ENCODE measurements at regions not wholly inside any gene's neighbourhood (a gene's known extent, or its start where the extent isn't known, plus 50 kb on each side); places are given as distances from the start of the nearest gene placed in this dataset.

DNA sequence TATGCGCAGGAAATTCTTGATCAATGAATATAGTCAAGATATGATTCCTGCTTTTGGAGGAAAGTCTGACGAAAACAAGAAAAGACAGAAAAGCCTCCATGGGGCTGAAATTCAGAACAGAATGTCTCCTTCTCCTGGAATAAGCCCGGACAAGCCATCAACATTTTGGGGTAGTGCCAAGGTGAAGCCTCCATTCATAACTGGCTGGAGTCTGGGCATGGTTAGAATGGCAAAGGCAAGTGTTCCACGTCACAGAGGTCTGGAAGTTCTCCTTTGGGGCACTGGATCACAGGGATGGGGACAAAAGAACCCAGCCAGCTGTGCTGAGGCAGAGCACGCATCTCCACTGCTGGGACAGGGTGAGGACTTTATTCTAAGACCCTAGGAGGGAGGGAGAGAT is 505.7 kb downstream of the CMPK2 start:
- POLR2A ChIA-PET, result no interaction called here
- TF ChIP-seq TCF7L2 (IDR thresholded peaks at IDR 0.05; ENCODE audit: low read depth, low read length) (no peak), SIN3A (IDR thresholded peaks at IDR 0.05; ENCODE audit: borderline replicate concordance, insufficient read depth, low read depth, low read length) (no peak), POLR2AphosphoS5 (IDR thresholded peaks at IDR 0.05; ENCODE audit: low read depth, low read length) (no peak)
- TF ChIP-seq, protein P1, sequence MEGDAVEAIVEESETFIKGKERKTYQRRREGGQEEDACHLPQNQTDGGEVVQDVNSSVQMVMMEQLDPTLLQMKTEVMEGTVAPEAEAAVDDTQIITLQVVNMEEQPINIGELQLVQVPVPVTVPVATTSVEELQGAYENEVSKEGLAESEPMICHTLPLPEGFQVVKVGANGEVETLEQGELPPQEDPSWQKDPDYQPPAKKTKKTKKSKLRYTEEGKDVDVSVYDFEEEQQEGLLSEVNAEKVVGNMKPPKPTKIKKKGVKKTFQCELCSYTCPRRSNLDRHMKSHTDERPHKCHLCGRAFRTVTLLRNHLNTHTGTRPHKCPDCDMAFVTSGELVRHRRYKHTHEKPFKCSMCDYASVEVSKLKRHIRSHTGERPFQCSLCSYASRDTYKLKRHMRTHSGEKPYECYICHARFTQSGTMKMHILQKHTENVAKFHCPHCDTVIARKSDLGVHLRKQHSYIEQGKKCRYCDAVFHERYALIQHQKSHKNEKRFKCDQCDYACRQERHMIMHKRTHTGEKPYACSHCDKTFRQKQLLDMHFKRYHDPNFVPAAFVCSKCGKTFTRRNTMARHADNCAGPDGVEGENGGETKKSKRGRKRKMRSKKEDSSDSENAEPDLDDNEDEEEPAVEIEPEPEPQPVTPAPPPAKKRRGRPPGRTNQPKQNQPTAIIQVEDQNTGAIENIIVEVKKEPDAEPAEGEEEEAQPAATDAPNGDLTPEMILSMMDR (IDR thresholded peaks at IDR 0.05), result no peak
- TF ChIP-seq, protein P2, sequence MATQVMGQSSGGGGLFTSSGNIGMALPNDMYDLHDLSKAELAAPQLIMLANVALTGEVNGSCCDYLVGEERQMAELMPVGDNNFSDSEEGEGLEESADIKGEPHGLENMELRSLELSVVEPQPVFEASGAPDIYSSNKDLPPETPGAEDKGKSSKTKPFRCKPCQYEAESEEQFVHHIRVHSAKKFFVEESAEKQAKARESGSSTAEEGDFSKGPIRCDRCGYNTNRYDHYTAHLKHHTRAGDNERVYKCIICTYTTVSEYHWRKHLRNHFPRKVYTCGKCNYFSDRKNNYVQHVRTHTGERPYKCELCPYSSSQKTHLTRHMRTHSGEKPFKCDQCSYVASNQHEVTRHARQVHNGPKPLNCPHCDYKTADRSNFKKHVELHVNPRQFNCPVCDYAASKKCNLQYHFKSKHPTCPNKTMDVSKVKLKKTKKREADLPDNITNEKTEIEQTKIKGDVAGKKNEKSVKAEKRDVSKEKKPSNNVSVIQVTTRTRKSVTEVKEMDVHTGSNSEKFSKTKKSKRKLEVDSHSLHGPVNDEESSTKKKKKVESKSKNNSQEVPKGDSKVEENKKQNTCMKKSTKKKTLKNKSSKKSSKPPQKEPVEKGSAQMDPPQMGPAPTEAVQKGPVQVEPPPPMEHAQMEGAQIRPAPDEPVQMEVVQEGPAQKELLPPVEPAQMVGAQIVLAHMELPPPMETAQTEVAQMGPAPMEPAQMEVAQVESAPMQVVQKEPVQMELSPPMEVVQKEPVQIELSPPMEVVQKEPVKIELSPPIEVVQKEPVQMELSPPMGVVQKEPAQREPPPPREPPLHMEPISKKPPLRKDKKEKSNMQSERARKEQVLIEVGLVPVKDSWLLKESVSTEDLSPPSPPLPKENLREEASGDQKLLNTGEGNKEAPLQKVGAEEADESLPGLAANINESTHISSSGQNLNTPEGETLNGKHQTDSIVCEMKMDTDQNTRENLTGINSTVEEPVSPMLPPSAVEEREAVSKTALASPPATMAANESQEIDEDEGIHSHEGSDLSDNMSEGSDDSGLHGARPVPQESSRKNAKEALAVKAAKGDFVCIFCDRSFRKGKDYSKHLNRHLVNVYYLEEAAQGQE (IDR thresholded peaks at IDR 0.05; ENCODE audit: insufficient read depth in 1 of 2, low read depth in 2 of 2, low read length in 1 of 2), result no peak
- Histone ChIP-seq H3K4me3 (ENCODE audit: low read depth in 2 of 2, low read length in 2 of 2) (no peak overlapping the region), H3K4me1 (ENCODE audit: control insufficient read depth, insufficient read depth, low read length) (no peaks in the 10 kb centered on the region), H3K27ac (ENCODE audit: low read length) (no peak overlapping the region), H3K27me3 (ENCODE audit: control insufficient read depth, insufficient read depth, low read length) (no peaks in the 10 kb centered on the region), H3K36me3 (ENCODE audit: control insufficient read depth, insufficient read depth, low read length) (no peaks in the 10 kb centered on the region), H3K9me3 (ENCODE audit: control insufficient read depth, insufficient read depth, low read depth, low read length) (no peaks in the 10 kb centered on the region)
- no peak for ATAC-seq
- CTCF ChIA-PET, result no interaction called here
- no TSS peak for BruUV-seq (replicated peaks)
- intact Hi-C loops (cut with micrococcal nuclease; ENCODE audit: unreplicated experiment), result loop anchor here (10.0 kb wide), 1 partner anchor 415 kb away; no protein-coding TSS in a partner anchor
- in situ Hi-C loops (cut with HindIII; ENCODE audit: low pct_unique_long_range_greater_than_20kb, low sequenced_read_pairs), result no loop called here
- DNase-seq (ENCODE audit: low read depth, low spot score), result no peak

DNA sequence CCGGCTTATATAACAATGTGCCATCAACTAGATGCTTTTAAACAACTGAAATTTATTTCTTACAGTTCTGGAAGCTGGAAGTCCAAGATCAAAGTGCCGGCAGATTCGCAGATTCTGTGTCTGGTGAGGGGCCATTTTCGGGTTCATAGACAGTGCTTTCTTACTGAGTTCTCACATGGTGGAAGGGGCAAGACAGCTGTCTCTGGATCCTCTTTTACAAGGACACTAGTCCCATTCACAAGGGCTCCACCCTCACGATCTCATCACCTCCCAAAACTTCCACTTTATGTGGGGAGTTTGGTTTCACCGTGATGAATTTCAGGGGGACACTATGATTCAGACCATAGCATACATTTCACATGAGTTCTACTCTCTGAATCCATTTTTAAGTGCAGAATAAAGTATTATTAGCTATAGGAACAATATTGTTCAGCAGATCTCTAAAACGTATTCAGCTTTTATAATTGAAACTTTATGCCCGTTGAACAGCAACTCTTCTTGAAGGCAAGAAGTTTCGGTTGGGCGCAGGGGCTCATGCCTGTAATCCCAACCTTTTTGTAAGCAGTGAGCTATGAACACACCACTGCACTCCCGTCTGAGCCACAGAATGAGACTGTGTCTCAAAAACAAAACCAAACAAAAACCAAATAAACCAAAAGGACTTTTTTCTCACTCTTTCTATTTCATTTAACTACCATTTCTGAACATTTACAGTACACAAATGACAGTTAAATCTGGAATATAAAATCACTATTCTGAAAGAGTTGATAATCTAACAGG is 502.8 kb downstream of the CMPK2 start:
- H3K4me1 ChIP-seq (ENCODE audit: control insufficient read depth, insufficient read depth, low read length), result no peaks in the 10 kb centered on the region
- no peak overlapping the region for H3K4me3 ChIP-seq (ENCODE audit: low read depth in 2 of 2, low read length in 2 of 2)
- in situ Hi-C loops (cut with HindIII; ENCODE audit: low pct_unique_long_range_greater_than_20kb, low sequenced_read_pairs) (no loop called here), intact Hi-C loops (cut with micrococcal nuclease; ENCODE audit: unreplicated experiment) (no loop called here)
- no peaks in the 10 kb centered on the region for H3K9me3 ChIP-seq (ENCODE audit: control insufficient read depth, insufficient read depth, low read depth, low read length)
- H3K27me3 ChIP-seq (ENCODE audit: control insufficient read depth, insufficient read depth, low read length), result no peaks in the 10 kb centered on the region
- POLR2A ChIA-PET, result no interaction called here
- no TSS peak for BruUV-seq (replicated peaks)
- TF ChIP-seq POLR2AphosphoS5 (IDR thresholded peaks at IDR 0.05; ENCODE audit: low read depth, low read length) (no peak), SIN3A (IDR thresholded peaks at IDR 0.05; ENCODE audit: borderline replicate concordance, insufficient read depth, low read depth, low read length) (no peak), TCF7L2 (IDR thresholded peaks at IDR 0.05; ENCODE audit: low read depth, low read length) (no peak)
- TF ChIP-seq, protein P2 (IDR thresholded peaks at IDR 0.05; ENCODE audit: insufficient read depth in 1 of 2, low read depth in 2 of 2, low read length in 1 of 2), result no peak
- TF ChIP-seq, protein P1 (IDR thresholded peaks at IDR 0.05), result no peak
- no peak for ATAC-seq
- H3K27ac ChIP-seq (ENCODE audit: low read length), result no peak overlapping the region
- H3K36me3 ChIP-seq (ENCODE audit: control insufficient read depth, insufficient read depth, low read length), result no peaks in the 10 kb centered on the region
- no peak for DNase-seq (ENCODE audit: low read depth, low spot score)
- CTCF ChIA-PET, result no interaction called here
